Activated CD4-positive, alpha-beta T cell treated with anti-CD3 and anti-CD28 coated beads for 36 hours (primary cell): ENCODE measurements at regions not wholly inside any gene's neighbourhood (a gene's known extent, or its start where the extent isn't known, plus 50 kb on each side); places are given as distances from the start of the nearest gene placed in this dataset.

Experiments used
- ATAC-seq: fragments of 200-7000 bp; cut with Tn5 transposase; one replicate; pipeline ENCODE4 v1.10.0; 2021; ENCODE audit warnings: mild to moderate bottlenecking, moderate library complexity
- CTCF ChIA-PET: fragments of 350-600 bp; sonication (Branson Sonifier 250); formaldehyde crosslinking; loops from one replicate; lab custom pipeline; 2021; ENCODE audit warnings: antibody characterized with exemption; lab: Charles Lee
- POLR2A ChIA-PET: fragments of 350-600 bp; sonication (Branson Sonifier 250); formaldehyde crosslinking; loops from one replicate; lab custom pipeline; 2021; ENCODE audit warnings: antibody characterized with exemption, inconsistent platforms; lab: Charles Lee
- DNase-seq: peaks from one replicate; pipeline ENCODE4 v3.0.0-alpha.2; 2020
- H3K27ac Mint-ChIP-seq: one replicate; pipeline ENCODE4 v1.8.0; 2021; ENCODE audit warnings: mixed read lengths
- H3K27me3 Mint-ChIP-seq: one replicate; pipeline ENCODE4 v1.8.0; 2021; ENCODE audit warnings: mixed read lengths
- H3K36me3 Mint-ChIP-seq: one replicate; pipeline ENCODE4 v1.8.0; 2021; ENCODE audit warnings: low read depth, mixed read lengths
- H3K4me1 Mint-ChIP-seq: one replicate; pipeline ENCODE4 v1.8.0; 2021; ENCODE audit warnings: mixed read lengths
- H3K4me3 Mint-ChIP-seq: one replicate; pipeline ENCODE4 v1.8.0; 2021; ENCODE audit warnings: mild to moderate bottlenecking, moderate library complexity, mixed read lengths
- H3K9me3 Mint-ChIP-seq: one replicate; pipeline ENCODE4 v1.8.0; 2021; ENCODE audit warnings: low read depth, mixed read lengths
- intact Hi-C, 2 experiments: fragments of 100-400 bp; cut with DNase I in 1 of 2; cut with micrococcal nuclease in 1 of 2; formaldehyde crosslinking; loops; one replicate each; pipeline versions ENCODE4 v1.14.2 to v1.15.1; 2022 to 2024; cut with DNase I, micrococcal nuclease

DNA sequence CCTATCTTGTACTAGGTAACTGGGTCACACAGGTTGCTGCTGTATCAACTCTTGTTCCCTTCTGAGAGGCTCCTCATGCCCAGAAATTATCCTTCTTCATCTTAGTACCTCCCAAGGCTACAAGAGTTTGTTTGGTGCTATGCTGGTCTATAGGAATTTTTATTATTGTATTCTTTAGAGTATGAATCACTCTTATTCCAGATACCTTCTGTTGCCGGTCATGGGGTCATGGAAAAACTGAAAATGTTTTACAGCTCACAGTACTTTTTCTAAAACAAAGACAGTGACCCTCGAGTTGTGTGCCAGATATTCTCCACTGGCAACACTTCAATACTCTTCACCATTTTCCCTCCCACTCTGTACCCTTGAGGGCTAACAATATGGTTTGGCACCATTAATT is 1598.0 kb upstream of the TMEM132C start:
- ATAC-seq (no peak), DNase-seq (no peak)
- peaks cover 2% of the 10 kb centered on the region for H3K27me3 Mint-ChIP-seq
- ChIA-PET CTCF (no interaction called here), POLR2A (no interaction called here)
- no peaks in the 10 kb centered on the region for H3K36me3 Mint-ChIP-seq
- intact Hi-C loops: loop anchor here in 1 of 2 experiments (10.0 kb wide), 1 partner anchor 1134 kb away; no protein-coding TSS in a partner anchor
- H3K9me3 Mint-ChIP-seq: peaks cover 7% of the 10 kb centered on the region
- no peaks in the 10 kb centered on the region for H3K4me1 Mint-ChIP-seq
- H3K4me3 Mint-ChIP-seq: no peak overlapping the region
- H3K27ac Mint-ChIP-seq: no peak overlapping the region

DNA sequence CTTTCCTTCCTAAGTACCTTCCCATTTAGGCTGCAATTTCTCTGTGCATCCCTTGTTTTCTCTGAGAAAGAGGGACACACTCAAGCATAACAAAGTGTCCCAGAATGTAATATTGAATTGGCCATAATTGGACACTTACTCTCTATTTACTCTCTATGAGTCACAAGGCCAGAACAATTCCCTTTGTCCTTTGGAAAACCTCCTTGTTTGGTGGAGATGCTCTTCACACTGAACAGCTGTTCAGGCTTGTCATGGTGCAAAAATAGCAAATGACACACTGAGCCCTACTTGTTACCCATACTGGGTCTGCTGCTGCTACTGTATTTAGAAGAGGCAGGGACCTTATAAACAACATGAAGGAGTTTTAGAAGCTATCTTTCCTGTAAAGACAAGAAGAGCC is 1590.5 kb upstream of the TMEM132C start:
- Mint-ChIP-seq H3K27ac (no peak overlapping the region), H3K36me3 (no peaks in the 10 kb centered on the region), H3K4me1 (no peaks in the 10 kb centered on the region), H3K9me3 (peaks cover 9% of the 10 kb centered on the region), H3K4me3 (no peak overlapping the region), H3K27me3 (no peaks in the 10 kb centered on the region)
- ChIA-PET CTCF (interaction anchor here (0.7 kb wide), 1 partner anchor 147 kb away, joined by 3 read pairs; no protein-coding TSS in a partner anchor), POLR2A (no interaction called here)
- ATAC-seq (no peak), DNase-seq (no peak)
- intact Hi-C loops: no loop called here

DNA sequence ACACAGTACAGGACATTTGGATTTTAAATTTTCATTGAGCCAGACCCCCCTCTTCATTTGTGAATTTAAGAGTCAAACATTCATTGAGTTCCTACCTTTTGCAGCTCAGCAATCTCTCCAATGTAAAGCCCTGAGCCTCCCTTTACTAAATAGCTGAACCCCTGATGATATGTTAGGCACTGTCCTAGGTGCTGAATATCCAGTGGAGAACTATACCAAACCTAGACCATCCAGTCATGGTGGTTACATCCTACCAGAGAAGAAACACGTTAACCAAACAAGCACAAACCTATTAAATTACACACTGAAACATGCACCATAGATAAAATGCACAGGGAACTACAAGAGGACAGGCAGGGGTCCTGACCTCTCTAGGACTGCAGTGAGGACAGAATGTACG is 1585.3 kb upstream of the TMEM132C start:
- H3K27me3 Mint-ChIP-seq: no peaks in the 10 kb centered on the region
- ATAC-seq (no peak), DNase-seq (no peak)
- no peaks in the 10 kb centered on the region for H3K4me1 Mint-ChIP-seq
- no peak overlapping the region for H3K4me3 Mint-ChIP-seq
- no peak overlapping the region for H3K27ac Mint-ChIP-seq
- intact Hi-C loops: no loop called here
- H3K36me3 Mint-ChIP-seq: no peaks in the 10 kb centered on the region
- peaks cover 10% of the 10 kb centered on the region for H3K9me3 Mint-ChIP-seq
- CTCF ChIA-PET: no interaction called here
- POLR2A ChIA-PET: no interaction called here

DNA sequence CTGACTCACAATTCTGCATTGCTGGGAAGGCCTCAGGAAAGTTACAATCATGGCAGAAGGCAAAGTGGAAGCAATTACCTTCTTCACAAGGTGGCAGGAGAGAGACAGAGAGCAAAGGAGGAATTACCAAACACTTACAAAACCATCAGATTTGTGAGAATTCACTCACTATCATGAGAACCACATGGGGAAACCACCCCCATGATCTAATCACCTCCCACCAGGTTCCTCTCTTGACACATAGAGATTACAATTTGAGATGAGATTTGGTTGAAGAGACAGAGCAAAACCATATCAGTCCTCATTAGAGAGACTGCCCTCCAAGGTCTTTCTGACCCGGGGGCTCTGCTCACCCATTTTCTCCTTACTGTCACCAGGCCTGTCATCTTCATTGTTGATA is 1582.3 kb upstream of the TMEM132C start:
- Mint-ChIP-seq H3K9me3 (peaks cover 10% of the 10 kb centered on the region), H3K4me3 (no peak overlapping the region), H3K4me1 (no peaks in the 10 kb centered on the region), H3K27ac (no peak overlapping the region), H3K36me3 (no peaks in the 10 kb centered on the region), H3K27me3 (no peaks in the 10 kb centered on the region)
- POLR2A ChIA-PET: no interaction called here
- CTCF ChIA-PET: interaction anchor here (0.6 kb wide), 1 partner anchor 21 kb away, joined by 3 read pairs; no protein-coding TSS in a partner anchor
- no peak for DNase-seq
- intact Hi-C loops: no loop called here
- ATAC-seq: no peak

DNA sequence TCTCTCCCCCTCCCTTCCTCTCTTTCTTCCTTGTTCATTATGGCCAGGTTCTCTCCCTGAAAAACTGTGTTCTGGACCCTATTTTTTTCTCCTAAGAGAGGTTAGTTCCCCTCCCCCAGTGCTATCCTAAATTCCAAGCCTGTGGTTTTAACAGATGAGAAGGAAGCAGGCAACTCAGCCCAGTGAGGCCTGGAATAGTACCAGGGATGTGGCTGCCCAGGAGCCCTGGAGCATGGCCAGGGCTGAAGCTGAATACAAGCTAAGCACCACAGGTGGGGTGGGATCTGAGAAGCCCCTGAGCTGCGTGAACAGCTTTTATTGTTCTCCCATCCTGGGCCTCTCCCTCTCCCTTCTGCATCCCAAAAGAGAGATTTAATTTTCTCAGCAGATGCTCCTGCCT is 1581.3 kb upstream of the TMEM132C start:
- Mint-ChIP-seq H3K4me1 (no peaks in the 10 kb centered on the region), H3K4me3 (no peak overlapping the region), H3K9me3 (peaks cover 9% of the 10 kb centered on the region), H3K27ac (no peak overlapping the region), H3K27me3 (no peaks in the 10 kb centered on the region), H3K36me3 (no peaks in the 10 kb centered on the region)
- DNase-seq (no peak), ATAC-seq (no peak)
- intact Hi-C loops: no loop called here
- ChIA-PET CTCF (no interaction called here), POLR2A (no interaction called here)

DNA sequence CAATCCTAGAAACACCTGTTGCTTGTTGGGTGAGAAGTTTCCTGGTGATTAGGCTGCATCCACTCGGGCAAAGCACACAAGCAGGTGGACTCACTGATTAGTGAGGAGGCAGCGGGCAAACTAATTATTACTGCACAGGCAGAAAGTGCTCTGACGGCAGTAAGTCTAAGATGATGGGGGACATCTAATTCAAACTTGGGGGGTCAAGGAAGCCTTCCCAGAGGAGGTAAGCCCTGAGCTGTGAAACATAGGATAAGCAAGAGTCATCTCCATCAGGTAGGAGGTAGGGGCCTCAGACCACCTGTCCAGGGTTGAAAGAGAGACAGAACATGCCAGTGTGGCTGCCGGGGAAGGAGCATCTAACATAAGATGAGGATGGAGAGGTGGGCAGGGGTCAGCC is 1578.4 kb upstream of the TMEM132C start:
- H3K4me3 Mint-ChIP-seq: no peak overlapping the region
- no peak for DNase-seq
- H3K27ac Mint-ChIP-seq: no peak overlapping the region
- CTCF ChIA-PET: interaction anchor here (0.6 to 1.9 kb wide), 2 partner anchors 19 to 26 kb away, joined by 3 to 5 read pairs; no protein-coding TSS in a partner anchor
- POLR2A ChIA-PET: no interaction called here
- ATAC-seq: no peak
- H3K36me3 Mint-ChIP-seq: no peaks in the 10 kb centered on the region
- intact Hi-C loops: no loop called here
- peaks cover 6% of the 10 kb centered on the region for H3K9me3 Mint-ChIP-seq
- no peaks in the 10 kb centered on the region for H3K4me1 Mint-ChIP-seq
- H3K27me3 Mint-ChIP-seq: no peaks in the 10 kb centered on the region

DNA sequence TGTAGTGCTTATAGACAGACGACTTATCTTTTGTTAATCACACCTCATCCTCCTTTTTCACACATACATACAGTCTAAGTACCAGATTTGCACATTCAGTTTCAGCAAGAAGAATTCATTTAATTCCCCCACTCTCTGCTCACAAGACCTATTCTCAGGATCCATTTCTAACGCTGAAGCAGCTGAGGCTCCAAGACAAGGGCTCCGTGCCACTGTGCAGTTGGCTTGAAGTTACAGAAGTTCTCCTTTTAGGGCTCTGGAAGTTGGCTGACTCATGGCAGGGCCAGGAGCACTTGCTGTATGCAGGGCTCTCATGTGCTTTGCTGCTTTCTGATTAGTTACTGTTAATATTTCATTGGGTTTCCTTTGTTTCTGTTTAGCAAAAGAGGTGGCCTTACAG is 1566.9 kb upstream of the TMEM132C start:
- intact Hi-C loops: no loop called here

DNA sequence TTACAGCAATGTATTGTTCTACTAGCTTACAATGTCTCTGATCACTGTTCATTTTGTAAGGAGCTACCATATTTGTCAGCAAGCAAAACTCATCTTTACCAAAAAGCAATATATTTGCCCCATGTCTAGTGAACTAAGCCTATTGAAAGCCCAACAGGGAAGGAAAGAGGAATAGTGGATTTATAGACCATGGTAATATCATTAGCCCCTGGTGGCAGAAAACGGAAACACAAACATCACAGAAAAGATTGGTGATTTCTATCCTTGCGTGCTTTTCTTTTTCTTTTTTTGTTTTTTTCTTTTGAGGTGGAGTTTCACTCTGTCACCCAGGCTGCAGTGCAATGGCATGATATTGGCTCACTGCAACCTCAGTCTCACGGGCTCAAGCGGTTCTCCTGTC is 1562.4 kb upstream of the TMEM132C start:
- ATAC-seq: no peak
- H3K4me1 Mint-ChIP-seq: peaks cover 9% of the 10 kb centered on the region
- CTCF ChIA-PET: interaction anchor here (0.8 to 3.8 kb wide), 2 partner anchors 40 to 43 kb away, joined by 3 to 12 read pairs; no protein-coding TSS in a partner anchor
- no peaks in the 10 kb centered on the region for H3K36me3 Mint-ChIP-seq
- intact Hi-C loops: loop anchor here in 1 of 2 experiments (5.0 kb wide), 1 partner anchor 58 kb away; no protein-coding TSS in a partner anchor
- H3K4me3 Mint-ChIP-seq: no peak overlapping the region
- H3K27ac Mint-ChIP-seq: no peak overlapping the region
- no peaks in the 10 kb centered on the region for H3K9me3 Mint-ChIP-seq
- no peak for DNase-seq
- peaks cover 4% of the 10 kb centered on the region for H3K27me3 Mint-ChIP-seq
- POLR2A ChIA-PET: no interaction called here

More for the DNA sequence above, 1566.9 kb upstream of the TMEM132C start:
- Mint-ChIP-seq H3K27ac (no peak overlapping the region), H3K36me3 (no peaks in the 10 kb centered on the region), H3K4me1 (no peaks in the 10 kb centered on the region), H3K9me3 (no peaks in the 10 kb centered on the region), H3K4me3 (no peak overlapping the region), H3K27me3 (no peaks in the 10 kb centered on the region)
- ATAC-seq (no peak), DNase-seq (no peak)
- CTCF ChIA-PET: no interaction called here
- POLR2A ChIA-PET: no interaction called here

DNA sequence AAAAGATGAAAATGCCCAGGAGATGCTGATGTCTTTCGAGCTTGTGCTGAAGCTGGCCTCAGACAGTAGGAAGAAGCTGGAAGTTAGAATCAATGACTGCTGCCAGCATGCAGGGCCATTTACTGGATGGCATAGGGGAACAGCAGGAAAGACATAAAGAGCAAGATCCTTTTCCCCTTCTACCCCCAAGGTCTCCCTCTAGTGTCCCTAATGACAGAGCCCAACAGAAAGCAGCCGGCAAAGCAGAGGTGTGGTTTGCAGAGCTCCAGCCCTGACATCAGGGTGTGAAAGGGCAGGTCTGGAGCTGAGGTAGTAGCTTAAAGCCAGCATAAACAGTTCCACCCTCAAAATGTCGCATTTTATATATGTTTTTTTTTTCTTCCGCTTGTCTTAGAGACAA is 1560.7 kb upstream of the TMEM132C start:
- H3K4me3 Mint-ChIP-seq: no peak overlapping the region

DNA sequence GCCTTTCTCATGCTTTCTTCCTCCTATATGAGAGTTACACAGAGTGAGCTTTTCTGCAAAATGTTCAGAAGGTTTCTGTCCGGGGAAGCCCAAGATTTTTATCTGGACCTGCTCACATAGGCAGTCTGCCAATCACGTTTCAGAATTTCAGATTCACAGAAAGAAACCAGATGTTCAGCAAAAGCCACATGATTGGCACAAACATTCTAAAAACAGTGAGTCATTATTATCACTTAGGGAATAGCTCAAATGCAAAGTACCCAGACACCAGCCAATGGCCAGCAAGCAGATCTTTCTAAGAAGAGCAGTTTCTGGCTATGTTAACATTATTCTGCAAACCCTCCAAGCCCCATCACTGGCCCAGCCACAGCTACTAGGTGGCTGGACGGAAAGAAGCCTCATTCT is 1558.5 kb upstream of the TMEM132C start:
- DNase-seq (peak; percentile 44), ATAC-seq (peak; percentile 95)
- intact Hi-C loops: loop anchor here (1.0 to 5.0 kb wide), 2 partner anchors 54 to 64 kb away; no protein-coding TSS in a partner anchor
- Mint-ChIP-seq H3K4me1 (peaks cover 9% of the 10 kb centered on the region), H3K9me3 (no peaks in the 10 kb centered on the region), H3K4me3 (no peak overlapping the region), H3K27me3 (peaks cover 4% of the 10 kb centered on the region), H3K27ac (no peak overlapping the region), H3K36me3 (no peaks in the 10 kb centered on the region)
- CTCF ChIA-PET: interaction anchor here (0.7 kb wide), 1 partner anchor 123 kb away, joined by 3 read pairs; no protein-coding TSS in a partner anchor
- POLR2A ChIA-PET: interaction anchor here (0.6 kb wide), 2 partner anchors 61 to 625 kb away, joined by 3 read pairs; no protein-coding TSS in a partner anchor

More for the DNA sequence above, 1560.7 kb upstream of the TMEM132C start:
- Mint-ChIP-seq H3K27ac (no peak overlapping the region), H3K27me3 (peaks cover 4% of the 10 kb centered on the region), H3K4me1 (peaks cover 9% of the 10 kb centered on the region), H3K36me3 (no peaks in the 10 kb centered on the region), H3K9me3 (no peaks in the 10 kb centered on the region)
- POLR2A ChIA-PET: no interaction called here
- intact Hi-C loops: loop anchor here in 1 of 2 experiments (5.0 kb wide), 1 partner anchor 56 kb away; no protein-coding TSS in a partner anchor
- CTCF ChIA-PET: interaction anchor here (0.6 to 3.8 kb wide), 3 partner anchors 18 to 122 kb away, joined by 3 to 12 read pairs (median 5); no protein-coding TSS in a partner anchor
- ATAC-seq (no peak), DNase-seq (no peak)

DNA sequence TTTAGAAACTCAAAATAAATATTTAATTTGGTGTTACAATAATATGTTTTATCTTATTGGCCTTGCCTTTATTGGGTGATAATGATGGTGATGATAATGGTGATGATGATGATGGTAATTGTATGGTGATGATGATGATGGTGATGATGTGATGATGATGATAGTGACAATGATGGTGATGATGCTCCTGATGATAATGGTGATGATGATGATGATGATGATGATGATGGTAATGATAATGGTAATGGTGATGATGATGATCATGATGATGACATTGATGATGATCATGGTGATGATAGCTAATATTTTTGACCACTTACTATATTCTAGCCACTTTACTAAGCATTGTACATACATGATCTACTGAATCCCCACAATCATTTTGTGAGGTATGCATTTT is 1548.6 kb upstream of the TMEM132C start:
- CTCF ChIA-PET: interaction anchor here (1.0 kb wide), 1 partner anchor 15 kb away, joined by 3 read pairs; no protein-coding TSS in a partner anchor
- no peak for DNase-seq
- POLR2A ChIA-PET: no interaction called here
- no peaks in the 10 kb centered on the region for H3K27me3 Mint-ChIP-seq
- H3K9me3 Mint-ChIP-seq: peaks cover 11% of the 10 kb centered on the region
- no peak overlapping the region for H3K27ac Mint-ChIP-seq
- no peak overlapping the region for H3K4me3 Mint-ChIP-seq
- intact Hi-C loops: no loop called here
- no peak for ATAC-seq
- H3K4me1 Mint-ChIP-seq: no peaks in the 10 kb centered on the region
- peaks cover 4% of the 10 kb centered on the region for H3K36me3 Mint-ChIP-seq
